Liver (tissue), 8 donors: ENCODE measurements at regions not wholly inside any gene's neighbourhood (a gene's known extent, or its start where the extent isn't known, plus 50 kb on each side); places are given as distances from the start of the nearest gene placed in this dataset.

Experiments
- DNase-seq: peaks from one replicate; pipeline ENCODE4 v3.0.0-alpha.2; 2017; ENCODE audit warnings: low spot score
- H3K27ac ChIP-seq, 2 donors: one replicate each; pipeline ENCODE4 v1.7.0; 2013; ENCODE audit warnings: inconsistent platforms in 2 of 2, low read length in 2 of 2, control low read depth in 1 of 2, low read depth in 1 of 2, mild to moderate bottlenecking in 1 of 2
- H3K27me3 ChIP-seq, 4 donors: one replicate each; pipeline versions ENCODE4 v1.6.1 to v1.7.0; 2013; ENCODE audit warnings: low read length in 3 of 4, inconsistent platforms in 1 of 4, mild to moderate bottlenecking in 1 of 4, moderate library complexity in 1 of 4; ENCODE audit not compliant: control insufficient read depth in 4 of 4, insufficient read depth in 4 of 4
- H3K36me3 ChIP-seq, 4 donors: one replicate each; pipeline versions ENCODE4 v1.6.1 to v1.7.0; 2013; ENCODE audit warnings: low read length in 3 of 4, mild to moderate bottlenecking in 3 of 4, low read depth in 1 of 4, moderate library complexity in 1 of 4; ENCODE audit not compliant: control insufficient read depth in 4 of 4, insufficient read depth in 3 of 4
- H3K4me1 ChIP-seq, 4 donors: one replicate each; pipeline versions ENCODE4 v1.6.1 to v1.7.0; 2013; ENCODE audit warnings: low read length in 3 of 4, mild to moderate bottlenecking in 3 of 4, moderate library complexity in 1 of 4; ENCODE audit not compliant: control insufficient read depth in 4 of 4, insufficient read depth in 4 of 4
- H3K4me3 ChIP-seq, 3 donors: one replicate each; pipeline versions ENCODE4 v1.6.1 to v1.7.0; 2013; ENCODE audit warnings: low read length in 3 of 3, control low read depth in 1 of 3, low read depth in 1 of 3, mild to moderate bottlenecking in 1 of 3
- H3K9ac ChIP-seq, 2 donors: one replicate each; pipeline ENCODE4 v1.7.0; 2013; ENCODE audit warnings: low read length in 2 of 2, mild to moderate bottlenecking in 2 of 2, moderate library complexity in 2 of 2, control low read depth in 1 of 2, low read depth in 1 of 2
- H3K9me3 ChIP-seq, 4 donors: one replicate each; pipeline versions ENCODE4 v1.6.1 to v1.7.0; 2013; ENCODE audit warnings: low read length in 3 of 4; ENCODE audit not compliant: control insufficient read depth in 4 of 4
- ATF3 ChIP-seq: IDR thresholded peaks from 2 replicates; pipeline ENCODE4 v1.6.1; 2016; ENCODE audit warnings: antibody characterized with exemption
- CTCF ChIP-seq: fragments of 150-350 bp; IDR thresholded peaks from 2 replicates; pipeline ENCODE4 v1.5.1; 2017; ENCODE audit warnings: improper control_type of control experiment, low read depth, low read length; ENCODE audit not compliant: missing input control
- FOXA1 ChIP-seq: IDR thresholded peaks from 2 replicates; pipeline ENCODE4 v1.6.1; 2016; ENCODE audit warnings: antibody characterized with exemption
- FOXA2 ChIP-seq: IDR thresholded peaks from 2 replicates; pipeline ENCODE4 v1.6.1; 2016; ENCODE audit warnings: antibody characterized with exemption
- GABPA ChIP-seq, 2 donors: IDR thresholded peaks in 1 of 2; conservative IDR thresholded peaks in 1 of 2; 2 replicates each; pipeline ENCODE4 v1.6.1; 2016; ENCODE audit warnings: antibody characterized with exemption in 2 of 2, mild to moderate bottlenecking in 1 of 2, moderate library complexity in 1 of 2
- HNF4G ChIP-seq: IDR thresholded peaks from 2 replicates; pipeline ENCODE4 v1.6.1; 2016; ENCODE audit warnings: antibody characterized with exemption
- JUND ChIP-seq, 2 donors: IDR thresholded peaks; 2 replicates each; pipeline ENCODE4 v1.6.1; 2016; ENCODE audit warnings: antibody characterized with exemption in 2 of 2
- RXRA ChIP-seq, 2 donors: IDR thresholded peaks; 2 replicates each; pipeline ENCODE4 v1.6.1; 2017 to 2018; ENCODE audit warnings: antibody characterized with exemption in 2 of 2, mild to moderate bottlenecking in 1 of 2
- YY1 ChIP-seq: IDR thresholded peaks from 2 replicates; pipeline ENCODE4 v1.6.1; 2016; ENCODE audit warnings: antibody characterized with exemption, mild to moderate bottlenecking
- ZBTB33 ChIP-seq: IDR thresholded peaks from 2 replicates; pipeline ENCODE4 v1.6.1; 2016; ENCODE audit warnings: antibody characterized with exemption
- WGBS: extraction: QIAGEN DNeasy Blood & Tissue Kit; methylation state at CpG from one replicate; pipeline ENCODE4 v1.1.7; 2013; 5-methylcytosine and 5-hydroxymethylcytosine counted together
- TF ChIP-seq, protein P1 (sequence below): IDR thresholded peaks from 2 replicates; pipeline ENCODE4 v1.6.1; 2016; ENCODE audit warnings: antibody characterized with exemption
- donor health status: healthy.
- donor health status: healthy.
- donor health status: healthy.
- donor health status: healthy.
- donor health status: healthy.

DNA sequence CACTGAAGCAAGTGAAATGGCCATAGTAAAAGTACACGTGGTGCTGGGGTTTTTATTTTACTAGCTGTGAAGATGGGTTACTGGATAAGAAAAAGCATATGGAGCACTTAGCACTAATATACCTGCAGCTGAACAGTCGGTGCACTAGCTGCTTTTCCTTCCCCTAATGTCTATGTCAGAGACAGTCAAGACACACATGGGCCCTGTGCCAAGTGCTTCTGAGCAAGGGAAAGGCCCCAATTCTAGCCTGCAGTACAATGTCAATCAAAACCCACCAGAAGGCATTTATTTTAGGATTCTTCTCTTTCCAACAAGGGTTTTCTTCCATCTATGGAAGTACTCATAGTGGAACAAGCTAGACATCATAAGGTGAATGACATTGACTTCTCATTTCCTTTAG lies 716.7 kb downstream of the CCSER2 start:
- no peak for TF ChIP-seq YY1
- TF ChIP-seq HNF4G = no peak
- Histone ChIP-seq H3K27ac (no peak overlapping the region), H3K4me3 (no peak overlapping the region), H3K36me3 (no peaks in the 10 kb centered on the region), H3K27me3 (no peaks in the 10 kb centered on the region), H3K4me1 (peaks cover 0 to 8% (median 4%) of the 10 kb centered on the region in 4 donors), H3K9me3 (peaks cover 0 to under 1% (median 0%) of the 10 kb centered on the region in 4 donors), H3K9ac (no peak overlapping the region)
- no peak for DNase-seq
- WGBS = 64% methylated on average over 2 of the region's 2 CpGs

DNA sequence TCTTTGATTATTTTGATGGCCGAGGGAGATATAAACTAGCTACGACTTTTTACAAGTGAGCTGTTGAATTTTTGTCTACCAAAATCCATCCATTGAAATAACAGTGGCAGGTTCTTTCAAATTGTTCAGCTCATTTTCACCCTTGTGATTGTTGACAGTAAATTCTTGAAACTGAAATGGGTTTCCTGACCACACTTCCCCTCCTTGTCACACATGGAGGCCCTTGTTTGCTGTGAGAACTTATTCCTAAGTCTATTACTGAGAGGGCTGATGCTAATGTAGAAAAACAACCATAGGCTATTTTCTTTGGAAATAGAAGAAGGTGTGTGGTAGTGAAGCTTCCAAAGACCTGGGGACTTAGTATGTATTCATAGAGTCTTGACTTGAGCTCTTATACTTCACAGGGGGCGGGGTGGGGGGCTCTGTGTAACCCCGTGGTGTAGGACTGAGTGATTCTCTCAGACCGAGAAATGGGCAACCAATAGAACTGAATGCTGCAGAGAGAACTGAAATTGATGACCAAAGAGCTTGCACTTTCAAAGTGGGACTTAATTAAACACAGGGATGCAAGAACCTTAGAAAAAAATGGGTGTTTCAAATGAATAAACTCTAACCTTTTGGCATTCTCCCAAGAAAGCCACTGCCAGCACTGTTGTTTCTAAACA lies 718.9 kb downstream of the CCSER2 start:
- no peak overlapping the region for H3K9ac ChIP-seq
- no peak for TF ChIP-seq CTCF
- TF ChIP-seq ZBTB33 = no peak
- no peak for TF ChIP-seq FOXA1
- TF ChIP-seq, protein P1, sequence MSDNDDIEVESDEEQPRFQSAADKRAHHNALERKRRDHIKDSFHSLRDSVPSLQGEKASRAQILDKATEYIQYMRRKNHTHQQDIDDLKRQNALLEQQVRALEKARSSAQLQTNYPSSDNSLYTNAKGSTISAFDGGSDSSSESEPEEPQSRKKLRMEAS = no peak
- no peak for TF ChIP-seq ATF3
- no peak for TF ChIP-seq HNF4G
- no peaks in the 10 kb centered on the region for H3K27me3 ChIP-seq
- H3K36me3 ChIP-seq = no peaks in the 10 kb centered on the region
- H3K4me3 ChIP-seq = no peak overlapping the region
- WGBS = 76% methylated on average over 5 of the region's 5 CpGs
- H3K4me1 ChIP-seq = peaks cover 0 to 8% (median 4%) of the 10 kb centered on the region in 4 donors
- no peak for DNase-seq
- no peak overlapping the region for H3K27ac ChIP-seq
- H3K9me3 ChIP-seq = no peaks in the 10 kb centered on the region

- H3K4me3 ChIP-seq = no peak overlapping the region
- peaks cover 0 to 8% (median 4%) of the 10 kb centered on the region in 4 donors for H3K4me1 ChIP-seq
- DNase-seq = no peak
- TF ChIP-seq JUND (IDR thresholded peaks at IDR 0.05) = no peak
- no peak for TF ChIP-seq FOXA2
- TF ChIP-seq CTCF = no peak
- no peak for TF ChIP-seq RXRA (IDR thresholded peaks at IDR 0.05)
- no peak for TF ChIP-seq GABPA (IDR thresholded peaks at IDR 0.05 in 1 of 2, conservative IDR thresholded peaks at IDR 0.05 in 1 of 2)
- WGBS = 91% methylated on average over 1 of the region's 1 CpG
- H3K27ac ChIP-seq = no peak overlapping the region
- H3K9me3 ChIP-seq = no peaks in the 10 kb centered on the region
- H3K9ac ChIP-seq = no peak overlapping the region
- no peaks in the 10 kb centered on the region for H3K36me3 ChIP-seq
- no peaks in the 10 kb centered on the region for H3K27me3 ChIP-seq
Measured at GRCh38 chr10:85047979-85048378, 719.6 kb downstream of the CCSER2 start.
